NCI-H345 (cell line): ENCODE measurements at regions not wholly inside any gene's neighbourhood (a gene's known extent, or its start where the extent isn't known, plus 50 kb on each side); places are given as distances from the start of the nearest gene placed in this dataset.

Source experiments
- DNase-seq: peaks from one replicate; lab custom pipeline; 2025; lab: John Stamatoyannopoulos, UW

DNA sequence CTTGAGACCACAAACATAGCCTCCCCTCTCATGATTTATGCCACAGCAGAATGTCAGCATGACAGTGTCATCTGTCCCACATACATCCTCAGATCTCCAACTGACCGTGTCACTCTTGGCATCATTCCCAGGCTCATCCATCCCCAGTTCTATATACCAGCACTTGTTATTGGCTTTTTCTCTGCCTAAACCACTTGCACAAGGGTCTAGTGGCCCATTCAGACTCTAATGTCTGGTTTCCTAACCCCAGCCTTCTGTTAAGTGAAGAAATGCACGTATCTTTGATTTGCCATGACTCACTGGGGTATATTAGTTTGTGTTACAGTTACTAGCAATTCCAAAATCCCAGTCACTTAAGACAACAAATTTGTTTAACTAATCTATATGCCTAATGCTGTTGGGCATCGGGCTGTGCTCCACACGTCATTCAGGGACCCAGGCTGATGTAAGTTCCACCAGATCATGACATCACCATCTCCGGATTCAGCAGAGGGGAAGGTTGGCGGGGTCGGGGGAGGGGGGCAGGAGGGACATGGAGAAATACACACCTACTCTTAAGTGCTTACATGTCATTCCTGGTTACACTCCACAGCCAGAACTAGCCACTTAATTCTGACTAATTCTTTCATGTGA is 517.4 kb downstream of the BUD13 start:
- DNase-seq: peak; percentile 94

DNA sequence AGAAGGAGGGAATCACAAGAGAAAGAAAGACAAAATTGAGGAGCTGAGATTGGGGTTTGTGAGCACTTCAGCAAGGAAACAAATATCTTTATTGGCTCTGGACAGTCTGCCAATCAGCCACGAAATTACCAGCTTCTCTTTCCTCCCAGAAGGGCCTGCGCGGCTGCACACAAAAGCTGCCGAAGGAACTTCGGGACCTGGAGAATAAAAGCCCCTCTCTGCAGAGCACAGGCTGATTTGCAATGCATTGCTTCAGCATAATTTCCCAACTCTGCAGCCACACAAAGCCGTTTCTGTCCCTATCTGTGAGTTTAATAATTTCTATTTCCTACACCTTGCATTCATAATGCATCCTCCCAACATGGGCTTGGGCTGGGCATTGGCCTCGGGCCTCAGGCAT is 522.6 kb downstream of the BUD13 start:
- DNase-seq: no peak

DNA sequence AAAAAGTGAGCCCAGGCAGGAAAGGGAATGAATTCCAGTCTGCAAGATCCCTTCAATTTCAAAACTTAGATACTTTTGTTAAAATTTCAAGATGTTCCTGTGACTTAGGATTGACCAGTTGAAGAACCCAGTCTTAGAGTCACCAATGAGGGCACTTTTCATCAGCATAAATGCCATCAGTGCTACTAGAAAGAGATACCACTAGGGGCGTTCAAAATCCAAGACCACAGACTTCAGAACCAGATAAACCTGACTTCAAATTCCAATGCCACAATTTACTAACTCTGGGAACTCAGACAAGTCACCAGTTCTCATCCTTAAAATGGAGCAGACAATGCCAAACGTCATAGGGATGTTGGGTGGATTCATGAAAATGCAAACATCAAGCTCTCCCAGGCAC is 523.2 kb downstream of the BUD13 start:
- no peak for DNase-seq

DNA sequence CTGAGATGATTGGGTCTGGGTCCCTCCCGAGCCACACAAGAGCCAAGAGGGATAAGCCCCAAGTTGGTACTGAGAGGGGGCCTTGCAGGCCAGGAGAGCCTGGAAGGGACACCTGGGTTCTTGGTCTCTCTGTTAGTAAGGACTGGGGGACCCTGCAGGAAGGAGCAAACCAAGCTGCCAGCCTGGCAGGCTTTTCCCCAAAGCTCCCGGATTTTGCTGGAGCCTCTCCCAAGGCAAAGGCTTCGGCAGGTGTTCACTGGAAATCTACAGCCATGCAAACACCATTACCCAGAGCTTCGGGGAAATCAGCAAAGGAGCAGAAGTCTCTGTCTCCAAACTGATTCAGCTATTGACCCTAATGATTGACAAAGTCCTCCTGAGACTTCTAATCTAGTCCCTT is 527.9 kb downstream of the BUD13 start:
- no peak for DNase-seq

DNA sequence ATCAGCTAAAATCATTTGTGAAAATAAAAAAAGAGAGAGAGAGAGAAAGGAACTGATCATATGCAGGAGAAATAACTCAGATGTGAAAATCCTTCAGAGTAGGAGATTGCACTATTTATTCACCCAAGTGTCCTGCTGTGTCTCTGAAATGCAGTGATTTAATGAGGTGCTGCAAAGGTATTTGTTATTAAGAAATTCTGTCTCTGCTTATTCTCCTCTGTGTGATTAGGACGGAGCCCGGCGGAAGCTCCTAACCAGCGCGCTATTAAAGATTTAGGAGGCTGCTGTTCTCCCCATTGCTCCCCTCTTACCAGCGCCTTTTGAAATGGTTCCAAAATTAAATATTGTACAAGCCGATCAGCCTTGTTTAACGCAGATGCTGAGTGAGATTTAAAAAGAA is 528.3 kb downstream of the BUD13 start:
- no peak for DNase-seq

DNA sequence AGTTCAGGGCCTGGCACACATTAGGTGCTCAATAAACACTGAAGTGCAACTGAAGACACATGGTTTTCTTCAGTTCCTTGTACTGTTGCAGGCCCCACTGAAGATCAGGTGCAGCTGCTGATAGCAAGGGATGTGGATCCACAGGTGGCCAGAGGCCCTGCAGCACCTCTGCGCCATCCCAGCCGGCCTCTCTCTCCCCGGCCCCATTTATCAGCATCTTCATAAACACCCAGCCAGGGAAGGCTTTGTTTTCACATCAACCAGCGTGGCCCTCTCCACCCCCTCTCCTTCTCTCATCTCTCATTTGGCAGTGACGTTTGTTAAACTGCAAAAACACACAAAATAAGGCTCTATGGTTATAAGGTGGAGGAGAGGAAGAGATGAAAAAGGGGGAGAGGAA is 528.8 kb downstream of the BUD13 start:
- DNase-seq: no peak

DNA sequence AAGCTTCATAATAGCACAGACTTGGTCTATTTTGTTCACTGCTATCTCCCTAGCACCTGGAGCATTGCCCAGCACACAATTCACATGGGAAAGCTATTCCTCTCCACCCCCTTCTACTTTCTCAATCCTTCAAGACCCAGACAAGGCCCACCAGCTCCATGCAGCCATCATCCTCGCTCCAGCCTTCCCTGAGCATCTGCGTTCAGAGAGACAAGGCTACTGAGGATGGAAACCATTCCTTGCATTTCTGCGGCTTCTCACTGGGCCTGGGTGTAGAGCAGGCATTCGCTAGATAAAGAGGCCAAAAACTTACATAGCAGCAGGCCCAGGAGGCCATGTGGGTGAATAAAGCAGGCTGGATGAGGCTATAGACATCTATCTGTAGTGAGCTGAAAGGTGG is 530.8 kb downstream of the BUD13 start:
- no peak for DNase-seq

DNA sequence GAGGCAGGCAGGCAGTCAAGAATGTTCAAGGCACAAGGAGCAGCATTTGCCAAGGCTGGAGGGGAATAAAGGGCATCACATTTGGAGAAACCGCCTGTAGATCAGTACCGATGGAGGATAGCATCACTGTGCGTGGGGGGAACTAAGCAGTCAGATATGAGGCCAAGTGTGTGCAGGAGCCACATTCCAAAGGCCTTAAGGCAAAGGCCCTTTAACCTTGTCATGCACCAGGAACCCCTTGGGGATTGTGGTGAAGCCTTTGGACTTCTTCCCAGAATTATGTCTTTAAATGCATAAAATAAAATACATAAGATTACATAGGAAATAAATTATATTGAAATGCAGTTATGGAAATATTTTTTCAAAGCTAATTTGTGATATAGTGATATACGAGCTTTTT is 532.1 kb downstream of the BUD13 start:
- no peak for DNase-seq

DNA sequence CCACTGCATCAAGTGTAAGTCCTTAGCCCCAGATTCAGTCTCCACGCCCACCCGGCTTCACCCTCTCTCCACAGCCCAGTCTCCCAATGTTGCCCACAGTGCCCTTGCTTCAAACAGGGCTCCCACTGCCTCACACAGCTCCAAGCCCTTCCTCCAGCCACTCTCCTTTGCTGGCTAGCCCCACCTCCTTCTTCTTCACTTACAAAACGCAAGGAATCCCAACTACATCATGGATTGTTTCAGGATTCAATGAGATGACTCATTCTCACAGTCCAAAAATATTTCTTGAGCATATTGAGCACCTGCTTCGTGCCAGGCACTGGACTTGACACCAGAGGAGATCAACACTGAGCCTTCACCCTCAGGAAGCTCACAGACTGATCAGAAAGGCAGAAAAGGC is 533.5 kb downstream of the BUD13 start:
- DNase-seq: no peak

DNA sequence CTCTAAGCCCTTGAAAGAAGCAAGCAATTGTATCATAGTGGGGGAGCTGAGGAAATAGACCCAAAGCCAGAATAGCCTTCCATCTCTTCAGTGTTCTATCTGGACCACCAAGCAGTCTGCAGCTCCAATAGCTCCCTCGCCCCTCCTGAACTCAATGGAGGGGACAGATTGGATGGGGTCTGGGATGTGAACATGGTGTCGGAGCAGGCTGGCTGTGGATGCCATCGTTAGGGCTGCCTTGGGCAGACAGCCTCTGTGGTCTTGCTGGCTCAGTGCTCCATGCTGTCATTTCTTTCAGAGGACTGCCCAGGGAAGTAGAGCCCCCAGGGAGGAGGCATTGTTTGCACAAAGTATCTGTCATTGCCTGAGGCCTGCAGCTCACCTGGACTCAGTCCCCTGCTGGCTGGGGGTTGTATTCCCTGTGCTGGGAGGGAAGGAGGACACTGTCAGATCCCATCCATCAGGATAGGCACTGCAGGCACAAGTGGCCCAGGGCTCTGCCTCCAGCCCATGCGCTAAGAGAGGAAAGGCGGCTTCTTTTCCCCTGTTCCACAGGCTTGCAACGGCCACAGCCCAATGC is 537.7 kb downstream of the BUD13 start:
- DNase-seq: peak; percentile 91

DNA sequence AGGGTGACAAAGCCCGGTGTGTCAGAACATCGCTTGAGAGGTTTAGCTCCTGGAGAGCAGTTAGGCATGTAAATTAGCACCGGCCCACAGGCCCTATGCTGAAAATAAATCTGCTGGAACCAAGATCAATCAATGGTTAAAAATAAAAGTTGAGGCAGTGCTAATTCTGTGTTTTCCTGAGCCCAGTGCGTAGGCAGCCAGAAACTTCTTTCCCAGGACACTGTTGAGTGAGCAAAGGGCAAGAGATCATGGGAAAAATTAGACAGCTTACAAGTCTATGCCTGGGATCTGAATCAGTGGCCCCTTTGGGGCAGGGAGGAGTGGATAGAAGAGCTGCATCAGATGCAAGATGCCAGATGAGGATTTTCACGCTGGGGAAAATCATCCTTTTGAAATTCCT is 539.2 kb downstream of the BUD13 start:
- DNase-seq: no peak

DNA sequence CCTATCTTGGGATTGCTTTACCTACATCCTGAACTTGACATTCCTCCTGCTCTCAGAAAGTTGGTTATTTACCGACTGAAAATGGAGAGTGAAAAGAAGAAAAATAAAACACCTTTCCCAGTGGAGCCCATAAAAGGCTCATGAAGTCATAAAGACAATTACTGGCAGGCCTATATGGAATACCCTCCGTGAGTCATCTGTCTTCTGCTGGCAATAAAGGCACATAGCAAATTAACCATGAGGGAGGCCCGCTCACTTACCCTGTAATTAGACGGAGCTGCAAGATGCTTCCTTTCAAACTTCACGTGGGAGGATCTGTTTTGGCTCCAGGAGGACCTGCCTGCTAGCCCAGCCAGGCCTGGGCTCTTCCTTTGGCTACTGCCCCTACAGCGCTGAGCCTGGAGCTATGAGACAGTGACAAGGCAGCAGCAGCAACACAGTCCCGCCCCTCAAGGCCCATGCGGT is 540.4 kb downstream of the BUD13 start:
- DNase-seq: peak; percentile 54

DNA sequence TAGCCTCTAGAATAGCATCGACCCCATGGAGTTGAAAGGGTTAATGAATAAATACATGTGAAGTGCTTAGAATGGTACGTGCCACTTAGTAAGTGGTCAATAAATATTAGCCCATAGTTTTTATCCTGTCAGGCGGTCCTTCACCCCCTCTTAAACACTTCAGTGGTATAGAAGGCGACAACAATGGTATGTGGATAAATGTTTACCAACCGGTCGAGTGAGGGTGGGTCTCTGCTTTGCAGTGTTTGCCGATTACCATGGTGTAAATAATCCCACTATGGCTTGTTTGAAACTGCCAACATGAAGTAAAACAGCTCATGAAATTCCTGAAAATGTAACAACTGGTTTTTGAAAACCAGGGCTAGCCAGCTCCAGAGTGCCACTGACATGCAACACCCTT is 541.2 kb downstream of the BUD13 start:
- DNase-seq: peak; percentile 73

DNA sequence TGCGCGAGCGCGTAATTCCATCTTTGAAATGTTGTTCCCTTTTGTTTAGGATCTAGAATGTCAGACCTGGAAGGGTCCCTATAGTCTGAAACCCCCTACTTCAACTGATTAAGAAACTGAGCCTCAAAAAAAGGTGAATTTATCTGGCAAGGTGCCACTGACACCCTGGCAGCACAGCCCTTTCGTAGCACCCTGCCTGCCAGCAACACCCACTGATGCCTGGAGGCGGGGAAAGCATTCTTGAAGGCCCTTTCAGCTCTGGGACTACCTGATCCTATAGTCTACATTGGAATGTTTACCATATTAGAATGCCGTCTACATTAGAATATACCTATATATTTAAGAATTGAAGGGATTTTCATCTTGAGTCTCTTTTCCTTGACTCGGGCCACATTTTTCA is 542.3 kb downstream of the BUD13 start:
- DNase-seq: peak; percentile 22

DNA sequence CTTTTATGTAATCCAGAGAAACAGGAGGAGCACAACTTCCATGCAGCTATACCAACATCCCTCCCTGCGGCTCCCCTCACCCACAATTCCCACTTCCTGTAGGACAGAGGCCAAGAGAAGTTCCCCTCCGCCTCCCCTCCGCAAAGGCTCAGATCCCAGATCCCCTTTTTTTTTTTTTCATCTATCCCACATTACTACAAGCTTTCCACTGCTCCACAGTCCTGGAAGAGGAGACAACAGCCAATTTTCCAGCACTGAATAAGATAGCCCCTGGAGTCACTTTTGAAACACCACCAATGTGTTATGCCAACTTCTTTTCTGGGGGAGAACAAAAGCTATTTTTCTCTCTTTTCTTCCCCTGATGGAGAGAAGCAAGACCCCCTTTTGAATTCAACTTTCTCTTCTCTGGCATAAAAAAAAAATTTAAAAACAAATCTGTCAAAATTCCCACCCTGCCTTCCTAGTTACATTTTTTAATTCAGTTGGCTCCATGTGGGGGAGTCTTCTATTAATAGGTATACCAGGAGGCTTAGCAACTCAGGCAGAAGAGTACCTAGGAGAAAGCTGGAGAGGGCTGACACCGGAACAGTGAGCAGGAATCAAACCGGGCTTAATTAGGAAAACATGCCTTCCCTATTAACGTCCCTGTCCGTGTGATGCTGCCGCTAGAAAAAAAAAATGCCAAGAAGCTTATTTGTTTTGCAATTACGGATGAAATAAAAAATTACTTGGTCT is 543.4 kb downstream of the BUD13 start:
- no peak for DNase-seq

DNA sequence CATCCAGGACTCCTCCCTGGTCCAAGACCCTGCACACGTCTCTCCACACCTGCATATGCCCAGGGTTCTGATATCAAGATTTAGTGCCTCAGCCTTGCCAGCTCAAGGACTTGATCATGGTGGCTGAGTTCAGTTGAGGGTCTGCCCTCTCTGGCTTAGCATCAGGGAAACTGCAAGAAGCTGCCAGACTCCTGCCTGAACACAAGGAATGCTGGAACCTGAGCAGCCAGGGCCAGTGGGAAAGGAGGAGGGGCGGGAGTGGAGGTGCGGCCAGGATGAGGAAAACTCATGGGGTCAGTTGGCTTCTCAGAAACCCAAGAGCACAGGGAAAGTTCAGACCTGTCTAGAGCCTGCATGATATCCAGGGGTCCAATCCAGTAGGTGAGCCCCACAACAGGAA is 546.1 kb downstream of the BUD13 start:
- DNase-seq: no peak

DNA sequence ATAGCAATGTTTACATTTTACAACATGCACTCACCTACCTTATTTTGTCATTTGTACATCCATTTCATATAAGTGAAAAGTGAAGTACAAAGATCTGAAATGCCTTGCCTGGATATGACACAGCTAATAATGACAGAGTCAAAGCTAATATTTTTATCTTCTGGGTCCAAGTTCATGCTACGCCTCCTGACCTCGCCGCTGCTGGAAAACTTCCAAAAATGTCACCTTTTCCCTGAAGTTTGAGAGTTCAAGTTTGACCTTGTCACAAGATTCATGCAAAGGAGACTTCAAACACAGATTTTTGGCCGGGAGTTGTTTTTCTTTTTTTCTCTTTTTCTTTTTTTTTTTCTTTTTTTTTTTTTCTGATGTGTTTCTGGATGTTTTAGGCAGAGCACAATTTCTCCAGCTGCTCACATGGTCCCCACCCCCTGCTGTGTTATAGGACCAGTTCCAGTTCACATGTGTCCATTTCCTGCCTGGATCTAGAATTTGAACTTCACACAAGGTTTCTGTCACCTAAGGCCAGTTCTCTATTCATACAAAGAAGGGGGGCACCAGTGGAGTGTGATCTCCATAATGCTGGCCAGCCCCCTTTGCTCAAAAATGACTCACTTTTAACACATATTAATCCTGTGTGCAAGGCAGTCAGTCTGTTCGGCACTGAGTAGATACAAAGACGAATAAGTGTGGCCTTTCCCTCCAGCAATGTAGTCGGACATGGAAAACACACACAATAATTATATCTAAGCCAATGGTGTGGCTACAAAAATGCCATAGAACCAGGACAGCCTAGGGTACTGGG is 546.8 kb downstream of the BUD13 start:
- no peak for DNase-seq

DNA sequence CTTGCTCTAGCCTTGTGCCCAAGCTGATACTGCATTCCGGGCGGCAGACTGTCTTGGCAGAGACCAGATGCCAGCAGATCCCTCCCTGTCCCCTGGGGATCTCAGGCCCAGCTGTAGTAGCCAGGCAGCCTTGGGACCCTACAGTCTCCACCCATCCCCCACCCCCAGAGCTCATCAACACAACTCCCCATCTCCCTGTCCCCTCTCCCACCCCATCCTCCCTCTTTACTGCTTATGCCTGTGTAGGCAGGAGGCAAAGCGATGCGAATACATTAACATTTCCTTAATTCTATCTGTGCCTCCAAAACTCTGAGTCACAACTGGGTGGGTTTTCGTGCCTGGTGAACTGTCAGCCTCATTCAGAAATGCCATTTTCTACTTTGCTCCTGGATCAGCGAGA is 547.6 kb downstream of the BUD13 start:
- DNase-seq: peak; percentile 11

DNA sequence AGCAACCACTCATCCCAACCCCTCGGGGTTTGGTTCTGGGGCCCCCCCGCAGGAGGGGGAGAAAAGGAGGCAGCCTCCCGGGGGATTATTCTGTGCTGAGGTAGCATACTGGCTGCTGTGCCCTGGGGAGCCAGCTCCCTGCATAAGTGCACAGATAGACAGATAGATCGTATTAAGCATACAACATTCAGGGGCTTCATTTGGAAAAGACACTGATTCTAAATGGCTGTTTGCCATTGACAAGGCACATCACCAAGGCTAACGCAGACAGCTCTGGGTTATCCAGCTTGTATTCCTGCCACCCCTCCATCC is 547.9 kb downstream of the BUD13 start:
- DNase-seq: no peak

DNA sequence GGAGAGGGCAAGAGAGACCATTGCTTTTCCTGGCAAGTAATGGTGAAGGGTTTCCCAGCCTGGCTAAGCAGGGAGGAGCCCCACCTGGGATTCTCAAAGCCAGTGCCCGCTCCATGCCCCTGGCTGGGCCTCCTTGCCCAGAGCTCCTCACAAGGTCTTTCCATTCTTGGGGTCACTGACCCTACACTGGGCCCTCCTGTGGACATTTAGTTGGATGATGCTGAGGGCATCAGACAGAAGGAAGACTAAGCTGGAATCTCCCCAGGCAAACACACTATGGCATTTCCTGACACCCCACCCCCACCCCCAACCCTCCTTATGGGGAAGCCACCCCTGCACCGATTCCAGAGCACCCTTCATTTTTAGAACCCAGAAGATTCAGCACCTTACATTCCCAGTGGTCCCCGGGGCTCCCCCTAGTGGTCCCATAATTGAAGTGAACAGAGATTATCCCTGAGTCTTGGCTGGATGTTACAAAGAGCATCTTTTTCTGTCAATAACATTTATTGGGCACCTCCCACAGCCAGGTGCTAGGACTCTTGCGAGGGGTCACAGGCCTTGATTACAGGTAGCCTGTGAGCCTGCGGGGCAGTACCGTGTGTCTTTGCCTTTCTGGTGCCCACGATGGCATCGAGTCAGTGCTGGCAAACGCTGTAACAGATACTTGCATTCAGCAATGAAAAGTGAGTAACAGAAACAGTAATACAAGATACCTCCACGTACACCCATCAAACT is 548.5 kb downstream of the BUD13 start:
- peak; percentile 41 for DNase-seq

DNA sequence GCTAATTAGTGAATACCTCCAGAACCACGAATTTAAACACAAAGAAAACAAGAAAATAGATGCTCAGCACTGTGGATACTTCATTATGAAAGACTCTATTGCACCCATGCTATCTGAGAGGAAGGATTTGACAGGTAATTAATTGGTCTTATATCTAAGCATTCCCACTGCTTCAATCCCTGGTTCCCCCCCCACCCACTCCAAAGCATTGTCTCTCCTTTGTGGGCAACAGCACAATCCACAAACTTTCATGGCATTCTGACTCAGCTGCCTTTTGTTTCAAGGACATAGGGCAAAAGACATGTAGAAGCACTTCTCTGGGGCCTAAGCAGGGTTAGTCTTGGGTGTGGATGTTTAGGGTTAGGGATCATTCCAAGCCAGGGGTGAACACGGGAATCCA is 551.4 kb downstream of the BUD13 start:
- no peak for DNase-seq

DNA sequence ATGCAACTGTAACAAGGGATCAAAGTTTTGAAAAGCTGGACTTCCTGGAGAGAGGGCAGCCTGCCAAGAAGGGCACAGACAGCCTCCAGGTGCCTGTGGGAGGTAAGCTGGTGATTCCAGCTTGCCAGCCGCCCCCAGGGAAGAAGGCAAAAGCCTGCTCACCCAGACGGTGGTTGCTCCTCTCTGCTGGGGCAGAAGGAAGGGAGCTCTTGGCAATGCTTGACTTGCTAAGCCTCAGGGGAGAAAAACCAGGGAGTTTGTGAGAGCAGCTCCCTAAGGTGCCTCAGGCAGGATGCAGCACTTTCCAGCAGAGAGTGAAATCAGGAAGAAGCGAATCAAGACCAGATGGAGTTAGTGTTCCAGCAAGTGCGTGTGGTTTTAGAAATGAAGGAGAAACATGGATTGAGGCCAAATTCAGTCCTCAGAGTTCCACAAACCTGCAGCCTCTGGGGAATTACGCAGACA is 553.6 kb downstream of the BUD13 start:
- peak; percentile 67 for DNase-seq
